B cell (primary cell): ENCODE measurements at regions not wholly inside any gene's neighbourhood (a gene's known extent, or its start where the extent isn't known, plus 50 kb on each side); places are given as distances from the start of the nearest gene placed in this dataset.

Experiments
- ATAC-seq: fragments of 200-7000 bp; cut with Tn5 transposase; one replicate; pipeline ENCODE4 v1.10.0; 2021; ENCODE audit warnings: low read depth, mild to moderate bottlenecking, moderate number of reproducible peaks, moderate library complexity
- CTCF ChIA-PET: fragments of 350-600 bp; sonication (Branson Sonifier 250); formaldehyde crosslinking; loops from one replicate; lab custom pipeline; 2021; ENCODE audit warnings: antibody characterized with exemption, inconsistent platforms; lab: Charles Lee
- POLR2A ChIA-PET: fragments of 350-600 bp; sonication (Branson Sonifier 250); formaldehyde crosslinking; loops from one replicate; lab custom pipeline; 2021; ENCODE audit warnings: antibody characterized with exemption; lab: Charles Lee
- DNase-seq: peaks from one replicate; pipeline ENCODE4 v3.0.0; 2013
- H2AFZ ChIP-seq: 2 replicates; pipeline ENCODE4 v1.6.1; 2012; ENCODE audit warnings: mild to moderate bottlenecking, low read depth, low read length; ENCODE audit not compliant: insufficient read depth, poor library complexity, severe bottlenecking
- H3K27ac ChIP-seq, 2 donors: 1 replicate in 1 of 2; 2 replicates in 1 of 2; pipeline ENCODE4 v1.5.1; 2012 to 2013; ENCODE audit warnings: low read length in 2 of 2, mild to moderate bottlenecking in 2 of 2, moderate library complexity in 1 of 2
- H3K27me3 ChIP-seq, 4 experiments: fragments of 200-600 bp in 1 of 4; sonication (generic) in 1 of 4; replicated peaks in 1 of 4; 1 replicate in 2 of 4; 2 replicates in 2 of 4; pipeline versions ENCODE4 v1.6.1 to v1.7.0; 2013 to 2016; ENCODE audit warnings: low read length in 3 of 4, mild to moderate bottlenecking in 2 of 4, mixed read lengths in 1 of 4, moderate library complexity in 1 of 4; ENCODE audit not compliant: insufficient read depth in 4 of 4, control insufficient read depth in 3 of 4; ENCODE audit errors: control extremely low read depth in 1 of 4
- H3K36me3 ChIP-seq, 2 experiments: replicated peaks in 1 of 2; 1 replicate in 1 of 2; 2 replicates in 1 of 2; pipeline versions ENCODE4 v1.6.1 to v1.7.1; 2013; ENCODE audit warnings: low read length in 1 of 2; ENCODE audit not compliant: insufficient read depth in 2 of 2, control insufficient read depth in 1 of 2; ENCODE audit errors: control extremely low read depth in 1 of 2, extremely low read depth in 1 of 2
- H3K4me1 ChIP-seq, 2 donors: fragments of 200-600 bp in 1 of 2; sonication (generic) in 1 of 2; 1 replicate in 1 of 2; 2 replicates in 1 of 2; pipeline versions ENCODE4 v1.5.1 to v1.6.1; 2013 to 2017; ENCODE audit warnings: low read length in 2 of 2; ENCODE audit not compliant: control insufficient read depth in 2 of 2, insufficient read depth in 2 of 2
- H3K4me2 ChIP-seq: replicated peaks from 2 replicates; pipeline ENCODE3; 2012; ENCODE audit warnings: mild to moderate bottlenecking, low read depth, low read length; ENCODE audit not compliant: poor library complexity, severe bottlenecking
- H3K4me3 ChIP-seq, 5 experiments: fragments of 200-600 bp in 1 of 5; sonication (generic) in 1 of 5; 1 replicate in 3 of 5; 2 replicates in 2 of 5; pipeline versions ENCODE4 v1.5.1 to v1.7.0; 2011 to 2016; ENCODE audit warnings: low read length in 4 of 5, mild to moderate bottlenecking in 4 of 5, low read depth in 2 of 5, control low read depth in 1 of 5, moderate library complexity in 1 of 5; ENCODE audit not compliant: insufficient read depth in 1 of 5; ENCODE audit errors: control extremely low read depth in 1 of 5, extremely low read depth in 1 of 5
- H3K79me2 ChIP-seq: fragments of 200-600 bp; sonication (generic); one replicate; pipeline ENCODE4 v1.6.0; 2016; ENCODE audit warnings: low read length; ENCODE audit not compliant: control insufficient read depth, insufficient read depth
- H3K9ac ChIP-seq: fragments of 200-600 bp; sonication (generic); 2 replicates; pipeline ENCODE4 v1.6.1; 2017; ENCODE audit warnings: mild to moderate bottlenecking, low read length, moderate library complexity
- H3K9me3 ChIP-seq, 3 donors: one replicate each; pipeline versions ENCODE4 v1.6.1 to v1.7.1; 2013; ENCODE audit warnings: low read length in 2 of 3; ENCODE audit not compliant: control insufficient read depth in 2 of 3, insufficient read depth in 1 of 3; ENCODE audit errors: control extremely low read depth in 1 of 3
- H4K20me1 ChIP-seq: 2 replicates; pipeline ENCODE4 v1.6.0; 2012; ENCODE audit warnings: mild to moderate bottlenecking, low read length; ENCODE audit not compliant: insufficient read depth, control insufficient read depth, poor library complexity, severe bottlenecking
- H3K27ac Mint-ChIP-seq: one replicate; pipeline ENCODE4 v1.8.0; 2021; ENCODE audit warnings: mixed read lengths
- H3K27me3 Mint-ChIP-seq: one replicate; pipeline ENCODE4 v1.8.0; 2021; ENCODE audit warnings: mixed read lengths
- H3K4me1 Mint-ChIP-seq: one replicate; pipeline ENCODE4 v1.8.0; 2021; ENCODE audit warnings: mixed read lengths
- H3K4me3 Mint-ChIP-seq: one replicate; pipeline ENCODE4 v1.8.0; 2021; ENCODE audit warnings: mixed read lengths
- H3K9me3 Mint-ChIP-seq: one replicate; pipeline ENCODE4 v1.8.0; 2022; ENCODE audit warnings: mixed read lengths; ENCODE audit not compliant: insufficient read depth
- CTCF ChIP-seq: fragments of 200-600 bp; IDR thresholded peaks from one replicate; pipeline ENCODE4 v1.8.0; 2022; ENCODE audit warnings: antibody characterized with exemption, mild to moderate bottlenecking
- EZH2 ChIP-seq: IDR thresholded peaks from 2 replicates; pipeline ENCODE4 v1.6.1; 2012; ENCODE audit warnings: borderline replicate concordance, low read depth, mild to moderate bottlenecking, moderate library complexity, low read length; ENCODE audit not compliant: insufficient read depth, poor library complexity, severe bottlenecking
- WGBS: methylation state at CpG from one replicate; pipeline ENCODE4 v1.1.5; 2013; ENCODE audit warnings: missing lambda C conversion rate; ENCODE audit not compliant: insufficient coverage; 5-methylcytosine and 5-hydroxymethylcytosine counted together
- intact Hi-C: fragments of 100-400 bp; cut with micrococcal nuclease; formaldehyde crosslinking; loops from one replicate; pipeline ENCODE4 v1.10.0; 2022

GRCh38 chr15:97645758-97646157 is 314.7 kb upstream of the ARRDC4 start:
- Histone ChIP-seq H3K27ac (no peak overlapping the region), H3K9me3 (no peaks in the 10 kb centered on the region), H3K36me3 (no peaks in the 10 kb centered on the region), H2AFZ (no peak overlapping the region), H3K9ac (no peak overlapping the region), H3K4me3 (no peak overlapping the region), H3K27me3 (no peaks in the 10 kb centered on the region), H4K20me1 (no peaks in the 10 kb centered on the region), H3K79me2 (no peaks in the 10 kb centered on the region), H3K4me1 (no peaks in the 10 kb centered on the region), H3K4me2 (no peak overlapping the region)
- Mint-ChIP-seq H3K27ac (no peak overlapping the region), H3K4me3 (no peak overlapping the region), H3K27me3 (no peaks in the 10 kb centered on the region), H3K9me3 (no peaks in the 10 kb centered on the region), H3K4me1 (no peaks in the 10 kb centered on the region)
- DNase-seq (no peak), ATAC-seq (no peak)
- TF ChIP-seq EZH2 (no peak), CTCF (no peak)
- ChIA-PET POLR2A (no interaction called here), CTCF (no interaction called here)
- WGBS = no CpG with 5 or more reads among the region's 2 CpGs
- intact Hi-C loops = no loop called here

DNA sequence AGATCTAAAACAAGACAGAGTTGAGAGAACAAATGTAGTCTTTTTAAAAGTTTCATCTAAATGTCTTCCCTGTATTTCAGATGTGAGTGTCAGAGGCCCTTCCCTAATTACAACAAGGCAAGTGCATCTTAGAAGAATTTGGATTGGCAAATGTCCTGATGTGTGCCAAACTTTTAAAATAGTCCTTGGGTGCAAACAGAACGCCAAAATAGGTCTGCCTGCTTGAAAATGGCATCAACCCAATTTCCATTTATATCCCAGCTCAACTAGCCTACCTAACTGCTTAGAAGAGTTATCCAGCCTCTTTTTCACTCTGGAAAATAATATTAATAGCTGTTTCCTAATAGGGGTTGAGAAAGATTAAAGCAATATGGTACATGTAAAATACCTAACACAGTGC is 311.8 kb upstream of the ARRDC4 start:
- H3K4me1 ChIP-seq = no peaks in the 10 kb centered on the region
- DNase-seq = no peak
- TF ChIP-seq CTCF (no peak), EZH2 (no peak)
- no peaks in the 10 kb centered on the region for H3K27me3 ChIP-seq
- no peaks in the 10 kb centered on the region for H3K36me3 ChIP-seq
- H3K79me2 ChIP-seq = no peaks in the 10 kb centered on the region
- no CpG with 5 or more reads among the region's 1 CpG for WGBS
- no peak overlapping the region for H3K4me3 ChIP-seq
- Mint-ChIP-seq H3K9me3 (no peaks in the 10 kb centered on the region), H3K4me1 (no peaks in the 10 kb centered on the region), H3K27me3 (peaks cover 4% of the 10 kb centered on the region), H3K4me3 (no peak overlapping the region), H3K27ac (no peak overlapping the region)
- no peak overlapping the region for H2AFZ ChIP-seq
- H4K20me1 ChIP-seq = no peaks in the 10 kb centered on the region
- peaks cover 0 to 5% (median 0%) of the 10 kb centered on the region in 3 donors for H3K9me3 ChIP-seq
- no peak for ATAC-seq
- no peak overlapping the region for H3K4me2 ChIP-seq
- CTCF ChIA-PET = no interaction called here
- intact Hi-C loops = no loop called here
- H3K9ac ChIP-seq = no peak overlapping the region
- POLR2A ChIA-PET = no interaction called here
- no peak overlapping the region for H3K27ac ChIP-seq
